Activated naive CD8-positive, alpha-beta T cell treated with anti-CD3 and anti-CD28 coated beads, Interleukin-2, amount 50 U/mL, for 16 hours (primary cell): ENCODE measurements at regions not wholly inside any gene's neighbourhood (a gene's known extent, or its start where the extent isn't known, plus 50 kb on each side); places are given as distances from the start of the nearest gene placed in this dataset.
"Not testable (repeated sequence)": the region's sequence is repeated elsewhere in the genome, so short reads cannot be mapped to it uniquely, and the experiment has no call there.

Experiments used
- DNase-seq: peaks from one replicate; pipeline ENCODE4 v3.0.0-alpha.2; 2020; ENCODE audit warnings: low read depth, low spot score

GRCh38 chr5:39760385-39761198 lies 335.8 kb upstream of the DAB2 start:
- no peak for DNase-seq

GRCh38 chr5:39759701-39760100 lies 334.9 kb upstream of the DAB2 start:
- no peak for DNase-seq

- no peak for DNase-seq
Measured at GRCh38 chr5:39758426-39758825, 333.6 kb upstream of the DAB2 start.

GRCh38 chr5:39757131-39757530 lies 332.4 kb upstream of the DAB2 start:
- no peak for DNase-seq

GRCh38 chr5:39755986-39756385 lies 331.2 kb upstream of the DAB2 start:
- DNase-seq = no peak

GRCh38 chr5:39755452-39755851 lies 330.7 kb upstream of the DAB2 start:
- DNase-seq = no peak

- not testable (repeated sequence) for DNase-seq
Measured at GRCh38 chr5:39753747-39754146, 329.0 kb upstream of the DAB2 start.

GRCh38 chr5:39750661-39751060 lies 325.9 kb upstream of the DAB2 start:
- DNase-seq = no peak

GRCh38 chr5:39742916-39743315 lies 318.1 kb upstream of the DAB2 start:
- no peak for DNase-seq

GRCh38 chr5:39740404-39740803 lies 315.6 kb upstream of the DAB2 start:
- no peak for DNase-seq

GRCh38 chr5:39732166-39732565 lies 307.4 kb upstream of the DAB2 start:
- DNase-seq = no peak

GRCh38 chr5:39730699-39731098 lies 305.9 kb upstream of the DAB2 start:
- no peak for DNase-seq

GRCh38 chr5:39730006-39730405 lies 305.2 kb upstream of the DAB2 start:
- DNase-seq = no peak

GRCh38 chr5:39726467-39726866 lies 301.7 kb upstream of the DAB2 start:
- DNase-seq = no peak

- DNase-seq = no peak
Measured at GRCh38 chr5:39721394-39721793, 296.6 kb upstream of the DAB2 start.

GRCh38 chr5:39720136-39720535 lies 295.4 kb upstream of the DAB2 start:
- DNase-seq = no peak

GRCh38 chr5:39717176-39717897 lies 292.6 kb upstream of the DAB2 start:
- no peak for DNase-seq

- DNase-seq = no peak
Measured at GRCh38 chr5:39716532-39717028, 291.8 kb upstream of the DAB2 start.

- no peak for DNase-seq
Measured at GRCh38 chr5:39714036-39714698, 289.4 kb upstream of the DAB2 start.

- DNase-seq = no peak
Measured at GRCh38 chr5:39713250-39713916, 288.6 kb upstream of the DAB2 start.

GRCh38 chr5:39712316-39713249 lies 287.8 kb upstream of the DAB2 start:
- DNase-seq = no peak
